Endodermal cell (in vitro differentiated cells): ENCODE measurements at regions not wholly inside any gene's neighbourhood (a gene's known extent, or its start where the extent isn't known, plus 50 kb on each side); places are given as distances from the start of the nearest gene placed in this dataset.

Source experiments
- DNase-seq: peaks from one replicate; pipeline ENCODE4 v3.0.0-alpha.2; 2017
- H3K27ac ChIP-seq: 2 replicates; pipeline ENCODE4 v1.5.1; 2013; ENCODE audit warnings: mild to moderate bottlenecking, low read depth, low read length, moderate library complexity
- H3K27me3 ChIP-seq: 2 replicates; pipeline ENCODE4 v1.6.1; 2013; ENCODE audit warnings: mild to moderate bottlenecking, low read length, moderate library complexity; ENCODE audit not compliant: insufficient read depth, control insufficient read depth, poor library complexity, severe bottlenecking
- H3K36me3 ChIP-seq: 2 replicates; pipeline ENCODE4 v1.7.0; 2013; ENCODE audit warnings: mild to moderate bottlenecking, low read length, moderate library complexity; ENCODE audit not compliant: control insufficient read depth, insufficient read depth
- H3K4me1 ChIP-seq: one replicate; pipeline ENCODE4 v1.7.0; 2013; ENCODE audit warnings: low read length; ENCODE audit not compliant: control insufficient read depth, insufficient read depth
- H3K4me3 ChIP-seq: 2 replicates; pipeline ENCODE4 v1.5.1; 2013; ENCODE audit warnings: mild to moderate bottlenecking, low read length, moderate library complexity
- H3K9ac ChIP-seq: 2 replicates; pipeline ENCODE4 v1.6.1; 2013; ENCODE audit warnings: mild to moderate bottlenecking, low read length, moderate library complexity; ENCODE audit not compliant: poor library complexity, severe bottlenecking; ENCODE audit errors: extremely low read depth
- H3K9me3 ChIP-seq: 2 replicates; pipeline ENCODE4 v1.6.1; 2013; ENCODE audit warnings: mild to moderate bottlenecking, low read length, moderate library complexity; ENCODE audit not compliant: control insufficient read depth
- H3K27ac Mint-ChIP-seq: 2 replicates; pipeline ENCODE4 v1.8.0; 2020; ENCODE audit warnings: mixed read lengths
- H3K27me3 Mint-ChIP-seq: 2 replicates; pipeline ENCODE4 v1.8.0; 2021; ENCODE audit warnings: mild to moderate bottlenecking, mixed read lengths; ENCODE audit not compliant: insufficient read depth
- H3K36me3 Mint-ChIP-seq: 2 replicates; pipeline ENCODE4 v1.8.0; 2020; ENCODE audit warnings: low read depth, mixed read lengths
- H3K4me1 Mint-ChIP-seq: 2 replicates; pipeline ENCODE4 v1.8.0; 2020; ENCODE audit warnings: mixed read lengths
- H3K4me3 Mint-ChIP-seq: 2 replicates; pipeline ENCODE4 v1.8.0; 2020; ENCODE audit warnings: mild to moderate bottlenecking, moderate library complexity, mixed read lengths
- H3K9me3 Mint-ChIP-seq: 2 replicates; pipeline ENCODE4 v1.8.0; 2020; ENCODE audit warnings: mild to moderate bottlenecking, mixed read lengths
- WGBS, 2 experiments: methylation state at CpG; one replicate each; pipeline versions ENCODE4 v1.1.5 to v1.1.7; 2013; ENCODE audit warnings: missing lambda C conversion rate in 2 of 2, mixed read lengths in 1 of 2; ENCODE audit not compliant: insufficient coverage in 1 of 2, insufficient read length in 1 of 2; 5-methylcytosine and 5-hydroxymethylcytosine counted together
- TF ChIP-seq, protein P1 (sequence below): fragments of 200-600 bp; sonication (generic); conservative IDR thresholded peaks from 2 replicates; pipeline ENCODE4 v1.5.0; 2021; ENCODE audit warnings: antibody characterized with exemption, mild to moderate bottlenecking

DNA sequence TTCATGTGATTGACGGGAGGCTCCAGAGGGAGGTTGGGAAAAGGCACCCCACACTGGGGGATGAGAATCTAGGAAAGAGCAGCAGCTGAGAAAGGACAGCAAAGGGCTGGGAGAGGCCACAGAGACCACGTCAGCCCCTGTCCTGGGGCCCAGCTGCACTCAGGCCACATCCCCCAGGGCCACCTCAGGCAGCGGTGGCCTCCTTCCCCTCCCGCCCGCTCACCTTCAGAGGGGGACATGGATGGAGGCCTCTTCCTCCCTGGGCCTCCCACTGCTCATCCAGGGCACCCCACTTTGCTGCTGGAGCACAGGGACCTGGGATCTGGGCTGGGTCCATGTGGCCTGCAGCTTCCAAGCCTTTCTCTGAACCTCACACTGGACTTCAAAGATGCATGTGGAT, 199.8 kb upstream of the HDAC4 start:
- H3K9me3 ChIP-seq, result no peaks in the 10 kb centered on the region
- H3K27ac ChIP-seq, result no peak overlapping the region
- Mint-ChIP-seq H3K4me1 (no peaks in the 10 kb centered on the region), H3K4me3 (no peak overlapping the region), H3K27me3 (no peaks in the 10 kb centered on the region), H3K27ac (no peak overlapping the region), H3K36me3 (no peaks in the 10 kb centered on the region), H3K9me3 (no peaks in the 10 kb centered on the region)
- no peak overlapping the region for H3K9ac ChIP-seq
- H3K27me3 ChIP-seq, result no peaks in the 10 kb centered on the region
- H3K4me1 ChIP-seq, result no peaks in the 10 kb centered on the region
- no peaks in the 10 kb centered on the region for H3K36me3 ChIP-seq
- 66% methylated on average over 5 of the region's 5 CpGs; no CpG with 5 or more reads in 1 of the 2 experiments for WGBS, 2 experiments
- no peak overlapping the region for H3K4me3 ChIP-seq
- TF ChIP-seq, protein P1, sequence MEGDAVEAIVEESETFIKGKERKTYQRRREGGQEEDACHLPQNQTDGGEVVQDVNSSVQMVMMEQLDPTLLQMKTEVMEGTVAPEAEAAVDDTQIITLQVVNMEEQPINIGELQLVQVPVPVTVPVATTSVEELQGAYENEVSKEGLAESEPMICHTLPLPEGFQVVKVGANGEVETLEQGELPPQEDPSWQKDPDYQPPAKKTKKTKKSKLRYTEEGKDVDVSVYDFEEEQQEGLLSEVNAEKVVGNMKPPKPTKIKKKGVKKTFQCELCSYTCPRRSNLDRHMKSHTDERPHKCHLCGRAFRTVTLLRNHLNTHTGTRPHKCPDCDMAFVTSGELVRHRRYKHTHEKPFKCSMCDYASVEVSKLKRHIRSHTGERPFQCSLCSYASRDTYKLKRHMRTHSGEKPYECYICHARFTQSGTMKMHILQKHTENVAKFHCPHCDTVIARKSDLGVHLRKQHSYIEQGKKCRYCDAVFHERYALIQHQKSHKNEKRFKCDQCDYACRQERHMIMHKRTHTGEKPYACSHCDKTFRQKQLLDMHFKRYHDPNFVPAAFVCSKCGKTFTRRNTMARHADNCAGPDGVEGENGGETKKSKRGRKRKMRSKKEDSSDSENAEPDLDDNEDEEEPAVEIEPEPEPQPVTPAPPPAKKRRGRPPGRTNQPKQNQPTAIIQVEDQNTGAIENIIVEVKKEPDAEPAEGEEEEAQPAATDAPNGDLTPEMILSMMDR, result no peak
- peak; percentile 35 for DNase-seq

DNA sequence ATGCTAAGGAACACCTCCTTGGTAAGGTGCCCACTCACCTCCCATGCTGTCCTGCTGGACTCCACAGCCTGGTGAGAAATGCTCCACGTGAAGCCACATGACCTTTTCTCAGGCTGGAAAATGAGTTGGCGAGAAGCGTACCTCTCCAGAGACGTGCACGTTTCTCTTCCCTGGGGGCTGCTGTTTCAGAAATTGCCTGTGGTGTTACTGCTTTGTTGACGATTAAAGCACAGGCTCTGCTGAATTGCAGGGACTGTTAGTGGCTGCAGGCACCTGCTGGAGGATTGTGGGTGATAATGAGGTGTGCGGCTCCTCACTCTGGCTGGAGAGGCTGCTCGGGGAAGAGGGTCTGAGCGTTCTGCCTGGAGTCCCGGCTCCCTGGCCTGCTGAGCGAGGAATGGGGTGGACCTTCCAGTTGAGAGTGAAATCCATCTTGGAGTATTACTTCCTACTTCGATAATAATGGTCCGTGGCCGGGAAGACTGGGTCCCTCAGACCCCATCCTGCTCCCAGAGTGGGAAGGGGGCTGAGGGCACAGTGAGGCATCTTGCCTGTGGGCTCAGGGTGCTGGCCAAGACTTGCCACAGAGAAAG, 199.3 kb upstream of the HDAC4 start:
- Mint-ChIP-seq H3K4me3 (no peak overlapping the region), H3K4me1 (no peaks in the 10 kb centered on the region), H3K9me3 (no peaks in the 10 kb centered on the region), H3K36me3 (no peaks in the 10 kb centered on the region), H3K27ac (no peak overlapping the region), H3K27me3 (no peaks in the 10 kb centered on the region)
- WGBS, 2 experiments, result 93 to 100% methylated on average over 8 to 14 of the region's 14 CpGs
- Histone ChIP-seq H3K9ac (no peak overlapping the region), H3K4me3 (no peak overlapping the region), H3K36me3 (no peaks in the 10 kb centered on the region), H3K27ac (no peak overlapping the region), H3K27me3 (no peaks in the 10 kb centered on the region), H3K9me3 (no peaks in the 10 kb centered on the region), H3K4me1 (no peaks in the 10 kb centered on the region)
- TF ChIP-seq, protein P1, result no peak
- DNase-seq, result peak; percentile 43

DNA sequence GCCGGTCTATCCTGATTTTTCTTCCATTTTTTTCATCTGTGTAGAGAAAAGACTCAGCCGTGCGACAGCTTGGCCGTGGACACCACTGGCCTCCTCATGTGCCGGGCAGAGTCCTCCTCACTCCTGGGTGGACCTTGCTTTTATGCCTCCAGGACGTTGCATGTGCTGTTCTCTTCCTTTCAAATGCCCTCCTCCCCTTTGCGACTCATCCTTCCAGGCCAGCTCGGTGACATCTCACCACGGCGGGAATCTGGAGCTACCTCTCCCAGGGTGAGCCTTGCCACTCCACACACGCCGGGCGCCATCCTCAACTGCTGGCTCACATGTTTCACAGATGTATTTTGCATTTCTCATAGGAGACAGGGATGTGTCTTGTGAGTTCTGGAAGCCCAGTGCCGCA, 198.5 kb upstream of the HDAC4 start:
- TF ChIP-seq, protein P1, result no peak
- no peaks in the 10 kb centered on the region for H3K27me3 Mint-ChIP-seq
- H3K36me3 Mint-ChIP-seq, result no peaks in the 10 kb centered on the region
- Histone ChIP-seq H3K9me3 (no peaks in the 10 kb centered on the region), H3K9ac (no peak overlapping the region), H3K4me3 (no peak overlapping the region), H3K4me1 (no peaks in the 10 kb centered on the region), H3K27me3 (no peaks in the 10 kb centered on the region), H3K36me3 (no peaks in the 10 kb centered on the region), H3K27ac (no peak overlapping the region)
- H3K4me1 Mint-ChIP-seq, result no peaks in the 10 kb centered on the region
- H3K9me3 Mint-ChIP-seq, result no peaks in the 10 kb centered on the region
- no peak overlapping the region for H3K4me3 Mint-ChIP-seq
- H3K27ac Mint-ChIP-seq, result no peak overlapping the region
- WGBS, 2 experiments, result 85 to 90% methylated on average over 9 to 14 of the region's 14 CpGs
- peak; percentile 36 for DNase-seq
